ENCODE measurements at regions not wholly inside any gene's neighbourhood (a gene's known extent, or its start where the extent isn't known, plus 50 kb on each side); places are given as distances from the start of the nearest gene placed in this dataset.

- no peak overlapping the region for H3K27ac ChIP-seq (ENCODE audit: low read depth, low read length)
- no peaks in the 10 kb centered on the region for H4K20me1 ChIP-seq (ENCODE audit: insufficient read depth)
- ChIA-PET POLR2A (no interaction called here), CTCF (no interaction called here), RAD21 (ENCODE audit: low non-redundant PET in 1 of 2, low total read pairs in 2 of 2, uncharacterized antibody in 2 of 2, unreplicated experiment in 2 of 2) (no interaction called here)
- H3K4me1 ChIP-seq (ENCODE audit: control insufficient read depth in 1 of 2, insufficient read depth in 2 of 2, low read length in 2 of 2), result no peaks in the 10 kb centered on the region
- no peak overlapping the region for H3K4me2 ChIP-seq (ENCODE audit: low read length)
- H3K9me3 ChIP-seq (ENCODE audit: control insufficient read depth in 1 of 2, insufficient read depth in 1 of 2, low read depth in 1 of 2, low read length in 2 of 2), result no peaks in the 10 kb centered on the region
- no TSS peak for BruUV-seq (replicated peaks)
- DNase-seq (ENCODE audit: low read depth, low spot score) (no peak), ATAC-seq (no peak)
- H3K4me3 ChIP-seq (replicated peaks in 1 of 2; ENCODE audit: low read depth in 1 of 2, low read length in 2 of 2), result no peak overlapping the region
- TF ChIP-seq POLR2A (IDR thresholded peaks at IDR 0.05; ENCODE audit: borderline replicate concordance, extremely low read depth, insufficient read depth, insufficient read length) (no peak), SP1 (IDR thresholded peaks at IDR 0.05; ENCODE audit: low read depth) (no peak), FOSL1 (IDR thresholded peaks at IDR 0.05; ENCODE audit: low read depth) (no peak), ATF3 (IDR thresholded peaks at IDR 0.05) (no peak), SIN3A (IDR thresholded peaks at IDR 0.05; ENCODE audit: low read depth) (no peak), EZH2 (IDR thresholded peaks at IDR 0.05) (no peak), JUND (IDR thresholded peaks at IDR 0.05) (no peak), CTCF (IDR thresholded peaks at IDR 0.05 in 2 of 3, conservative IDR thresholded peaks at IDR 0.05 in 1 of 3; ENCODE audit: borderline replicate concordance in 1 of 3, insufficient read depth in 1 of 3, low read depth in 2 of 3, low read length in 2 of 3) (no peak), MAX (IDR thresholded peaks at IDR 0.05) (no peak), ZBTB33 (IDR thresholded peaks at IDR 0.05; ENCODE audit: extremely low read depth, insufficient replicate concordance, low read length) (no peak), TCF7L2 (IDR thresholded peaks at IDR 0.05; ENCODE audit: borderline replicate concordance, extremely low read depth, insufficient read depth, insufficient read length) (no peak)
- H3K79me2 ChIP-seq (ENCODE audit: insufficient read depth, low read length), result no peaks in the 10 kb centered on the region
- no peaks in the 10 kb centered on the region for H3K36me3 ChIP-seq (ENCODE audit: control insufficient read depth in 1 of 2, insufficient read depth in 2 of 2, low read length in 2 of 2)
- no peak overlapping the region for H3K9ac ChIP-seq (ENCODE audit: low read length)
- H3K9me2 ChIP-seq (ENCODE audit: insufficient read depth), result no peaks in the 10 kb centered on the region
- H2AFZ ChIP-seq (ENCODE audit: low read depth, low read length, poor library complexity, severe bottlenecking), result no peak overlapping the region
- H3K27me3 ChIP-seq (ENCODE audit: insufficient read depth, low read length), result peaks cover 14% of the 10 kb centered on the region
- intact Hi-C loops (cut with micrococcal nuclease), result no loop called here
These were observed 267.4 kb downstream of the ATG4C start for GRCh38 chr1:63051356-63051755.
